HG02763 (cell line): ENCODE measurements at regions not wholly inside any gene's neighbourhood (a gene's known extent, or its start where the extent isn't known, plus 50 kb on each side); places are given as distances from the start of the nearest gene placed in this dataset.
"Not testable (repeated sequence)": the region's sequence is repeated elsewhere in the genome, so short reads cannot be mapped to it uniquely, and the experiment has no call there.

ENCODE experiments used
- ATAC-seq: cut with Tn5 transposase; IDR thresholded peaks from one replicate; pipeline ENCODE4 v1.9.1; 2021; ENCODE audit warnings: mild to moderate bottlenecking, moderate library complexity; ENCODE audit not compliant: unreplicated experiment

DNA sequence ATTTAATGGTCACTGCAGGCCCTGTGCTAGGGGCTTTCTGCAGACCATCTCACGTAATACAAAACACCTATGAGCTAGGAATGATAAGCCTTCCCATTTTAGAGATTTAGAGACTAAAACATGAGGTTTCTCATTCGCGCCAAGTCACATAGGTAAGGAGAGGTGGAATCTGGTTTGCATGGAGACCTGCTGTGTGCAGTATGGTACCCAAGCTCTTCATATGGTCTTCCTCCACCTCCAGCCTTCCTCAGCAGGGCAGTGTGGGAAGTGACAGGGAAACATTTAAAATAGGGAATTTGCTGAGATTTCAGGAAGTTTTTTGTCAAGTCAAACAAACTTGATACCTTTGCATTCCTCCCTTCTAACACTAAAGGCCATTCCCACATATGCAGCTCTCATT lies 337.6 kb downstream of the IL20RB start:
- ATAC-seq = no peak

DNA sequence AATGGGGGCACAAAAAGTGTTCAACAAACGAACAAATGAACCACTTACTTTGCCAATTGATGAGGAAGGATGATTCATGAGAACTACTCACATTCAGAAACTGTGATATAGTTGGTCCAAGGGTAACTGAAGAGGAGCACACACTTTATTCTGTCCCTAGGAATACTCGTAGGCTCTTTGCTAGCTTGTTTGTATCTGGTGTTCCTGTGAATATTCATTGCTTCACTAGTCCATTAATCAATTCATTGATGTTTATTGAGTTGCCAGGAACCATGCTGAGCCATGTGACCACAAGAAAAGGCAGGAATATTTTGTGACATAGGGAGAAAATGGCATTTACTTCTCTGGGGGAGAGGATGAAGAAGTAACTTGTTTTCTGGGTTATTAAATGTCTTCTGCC lies 338.3 kb downstream of the IL20RB start:
- no peak for ATAC-seq

DNA sequence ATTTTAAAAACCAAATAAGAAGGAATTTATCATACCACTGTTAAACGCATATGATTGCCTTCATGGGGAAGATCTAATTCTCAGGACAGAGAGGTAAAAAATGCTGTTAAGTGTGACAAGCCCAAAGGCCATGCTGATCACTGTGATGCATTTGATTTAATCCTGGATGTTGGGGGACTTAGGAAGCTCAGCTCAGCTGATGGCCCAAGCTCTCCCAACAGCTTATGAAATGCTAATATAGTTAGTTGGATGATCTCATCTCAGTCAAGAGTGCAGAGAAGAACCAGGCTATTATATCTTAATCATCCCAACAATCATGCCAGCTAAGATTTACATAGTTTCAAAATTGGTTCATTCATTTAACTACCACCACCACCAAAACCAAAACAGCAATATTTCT lies 340.0 kb downstream of the IL20RB start:
- no peak for ATAC-seq

DNA sequence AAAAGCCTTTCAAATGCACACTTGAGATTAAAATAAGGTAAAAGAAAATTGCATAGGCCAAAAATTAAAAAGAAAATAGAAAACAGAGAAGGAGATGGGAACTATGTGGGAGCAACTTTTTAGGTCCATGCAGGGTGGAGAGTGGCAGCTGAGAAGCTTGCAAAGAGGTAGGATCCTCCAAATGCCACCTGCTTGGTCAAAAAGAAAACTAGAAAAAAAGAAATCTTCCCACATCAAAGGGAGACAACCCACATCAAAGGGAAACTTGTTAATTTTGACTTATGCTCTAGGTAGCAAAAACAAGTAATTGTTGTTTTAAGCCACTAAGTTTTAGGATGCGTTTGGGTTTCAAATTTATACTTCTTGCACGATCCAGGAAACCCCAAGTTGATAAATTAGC lies 342.9 kb downstream of the IL20RB start:
- no peak for ATAC-seq

DNA sequence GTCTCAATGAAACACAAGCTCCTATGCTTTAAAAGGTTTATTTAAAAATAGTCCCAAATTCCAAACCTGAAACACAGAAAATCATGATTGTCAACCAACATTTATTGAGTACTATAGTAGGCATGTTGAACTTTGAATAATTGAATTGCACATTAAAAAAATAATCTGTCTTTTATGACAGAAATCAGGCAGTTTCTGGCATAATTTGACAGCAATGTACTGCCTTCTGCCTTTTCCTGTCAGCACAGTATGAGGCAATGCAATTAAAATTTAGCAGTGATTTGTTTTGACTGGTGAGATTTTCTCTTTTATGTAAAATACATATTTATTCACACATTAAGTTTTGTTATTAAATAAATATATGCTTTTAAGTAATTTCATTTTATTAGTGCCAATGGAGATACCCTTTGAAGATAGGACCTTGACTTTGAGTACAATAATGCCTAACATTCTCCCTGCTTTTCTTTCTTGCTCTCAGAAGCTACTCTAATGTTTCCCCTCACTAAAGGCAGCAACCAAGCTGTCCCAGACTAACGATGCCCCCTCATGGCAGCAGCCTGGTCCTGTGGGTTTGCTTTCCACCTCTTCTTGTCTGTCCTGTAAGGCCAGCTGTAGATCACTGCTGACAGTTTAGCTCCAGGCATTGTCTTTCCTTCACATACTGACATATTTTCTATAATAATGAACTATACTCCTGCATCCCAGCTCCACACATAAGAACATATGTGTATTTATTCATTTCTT lies 346.7 kb downstream of the IL20RB start:
- no peak for ATAC-seq

DNA sequence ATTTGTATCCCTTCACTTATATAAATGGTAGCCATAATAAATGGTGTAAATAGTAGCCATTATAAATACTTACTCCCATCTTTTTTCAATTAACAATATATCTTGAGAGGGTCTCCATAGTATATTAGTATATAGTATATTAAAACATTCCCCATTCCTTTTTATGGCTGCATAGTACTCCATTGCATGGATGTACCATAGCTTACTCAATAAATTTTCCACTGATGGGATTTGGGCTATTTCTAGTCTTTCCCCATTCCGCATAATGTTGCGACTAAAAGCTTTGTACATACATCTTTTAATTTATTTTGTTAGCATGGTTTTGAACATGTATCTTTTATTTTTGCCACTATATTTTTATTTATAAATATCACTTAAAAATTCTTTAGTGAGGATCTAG lies 366.3 kb downstream of the IL20RB start:
- ATAC-seq = no peak

DNA sequence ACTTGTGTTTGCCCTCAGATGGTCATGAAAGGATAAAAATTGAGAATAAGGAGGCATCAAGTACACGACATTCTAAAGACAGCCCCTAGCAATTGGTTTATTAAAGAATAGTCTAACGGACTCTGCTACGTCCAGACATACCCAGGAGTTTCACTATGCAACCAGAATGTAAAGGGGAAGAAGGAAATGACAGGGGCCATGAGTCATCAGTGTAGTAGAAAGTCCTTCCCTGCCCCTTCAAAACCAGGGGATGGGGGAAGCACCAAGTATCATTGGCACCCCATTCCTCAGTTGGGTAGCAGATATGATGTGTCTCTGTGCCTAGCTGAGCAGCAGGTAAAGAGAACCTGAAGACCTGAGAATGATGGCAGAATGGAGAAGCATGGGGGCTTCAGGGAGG lies 367.4 kb downstream of the IL20RB start:
- no peak for ATAC-seq

DNA sequence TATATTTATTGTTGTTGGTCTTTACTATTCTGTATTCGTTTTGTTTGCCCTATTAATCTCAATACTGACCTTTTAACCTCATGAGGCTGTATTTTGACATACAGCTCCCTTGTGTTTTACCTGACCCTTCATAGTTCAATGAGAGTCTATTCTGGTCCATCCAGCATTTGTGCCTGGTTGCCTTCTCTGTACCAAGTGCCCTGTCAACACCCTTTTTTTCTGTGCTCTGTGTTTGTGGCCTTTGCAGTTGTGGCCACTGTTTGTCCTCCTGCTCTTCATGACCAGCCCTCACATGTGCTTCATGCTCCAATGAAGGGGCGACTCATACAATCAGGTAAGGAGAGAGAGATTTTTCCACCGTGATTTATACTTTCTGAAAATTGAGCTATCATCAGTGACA lies 368.2 kb downstream of the IL20RB start:
- ATAC-seq = no peak

DNA sequence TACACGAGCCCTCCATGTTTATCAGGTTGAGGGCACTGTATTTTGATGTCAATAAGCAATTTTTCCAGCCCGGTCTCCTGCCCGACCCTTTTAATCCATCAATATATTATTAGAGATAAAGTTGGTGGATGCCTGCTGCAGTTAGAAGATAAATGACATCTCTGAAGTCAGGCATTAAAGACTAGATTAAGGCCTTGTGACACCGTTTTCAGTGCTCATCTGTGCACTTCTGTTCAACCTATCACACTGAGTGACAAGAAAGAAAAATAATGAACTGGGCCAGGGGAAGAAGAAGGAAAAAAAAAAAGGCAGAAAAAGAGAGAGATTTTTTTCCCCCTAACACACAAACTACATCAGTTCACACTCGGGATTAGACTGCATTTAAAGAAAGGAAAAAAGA lies 371.8 kb downstream of the IL20RB start:
- no peak for ATAC-seq

DNA sequence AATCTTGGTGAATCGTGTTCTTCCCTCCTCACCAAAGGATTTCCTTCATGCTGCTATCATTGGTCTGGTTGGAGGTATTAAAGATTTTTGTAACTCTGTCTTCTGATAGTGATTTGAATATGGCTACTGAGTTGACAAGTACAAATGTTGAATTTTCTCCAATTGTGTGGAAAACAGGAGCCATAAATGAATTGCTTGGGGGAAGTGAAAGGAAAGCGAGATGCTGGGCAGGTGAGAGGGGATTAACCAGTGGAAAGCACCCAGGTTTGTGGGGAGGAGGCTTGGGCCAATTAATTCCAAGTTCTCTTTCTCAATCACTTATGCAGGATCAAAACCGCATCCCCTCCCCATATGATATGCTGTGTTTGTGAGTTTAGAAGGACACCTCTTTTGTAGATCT lies 372.5 kb downstream of the IL20RB start:
- ATAC-seq = no peak

DNA sequence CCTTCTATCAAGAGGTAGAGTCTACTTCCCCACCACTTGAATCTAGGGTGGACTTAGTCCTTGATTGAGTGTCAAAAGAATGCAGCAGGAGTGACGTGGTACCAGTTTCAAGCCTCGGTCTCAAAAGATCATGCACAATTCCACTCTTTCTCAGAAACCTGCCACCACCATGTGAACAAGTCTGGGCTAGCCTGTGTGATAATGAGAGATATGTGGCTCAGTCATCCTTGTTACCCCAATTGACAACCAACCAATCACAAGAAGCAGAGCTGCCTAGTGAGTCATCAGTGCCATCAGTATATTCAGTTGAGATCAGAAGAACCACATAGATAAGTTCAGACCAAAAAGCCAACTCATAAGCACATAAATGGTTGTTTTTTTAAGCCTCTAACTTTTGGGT lies 374.5 kb downstream of the IL20RB start:
- no peak for ATAC-seq

DNA sequence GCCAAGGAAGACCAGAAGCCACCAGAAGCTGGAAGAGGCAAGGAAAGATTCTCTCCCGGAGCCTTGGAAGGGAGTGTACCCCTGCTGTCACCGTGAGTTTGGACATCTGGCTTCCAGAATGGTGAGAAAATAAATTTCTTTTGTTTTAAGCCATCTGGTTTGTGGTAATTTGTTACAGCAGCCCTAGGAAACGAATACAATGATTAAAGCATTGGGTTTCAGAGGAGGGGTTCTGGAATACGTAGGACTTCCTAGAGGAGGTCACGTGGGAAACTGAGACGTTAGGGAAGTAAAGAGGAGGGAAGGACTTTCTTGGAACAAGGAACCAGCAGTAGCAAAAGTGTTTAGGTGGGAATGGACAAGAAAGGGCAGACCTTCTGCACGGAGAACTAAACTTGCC lies 377.7 kb downstream of the IL20RB start:
- ATAC-seq = no peak

DNA sequence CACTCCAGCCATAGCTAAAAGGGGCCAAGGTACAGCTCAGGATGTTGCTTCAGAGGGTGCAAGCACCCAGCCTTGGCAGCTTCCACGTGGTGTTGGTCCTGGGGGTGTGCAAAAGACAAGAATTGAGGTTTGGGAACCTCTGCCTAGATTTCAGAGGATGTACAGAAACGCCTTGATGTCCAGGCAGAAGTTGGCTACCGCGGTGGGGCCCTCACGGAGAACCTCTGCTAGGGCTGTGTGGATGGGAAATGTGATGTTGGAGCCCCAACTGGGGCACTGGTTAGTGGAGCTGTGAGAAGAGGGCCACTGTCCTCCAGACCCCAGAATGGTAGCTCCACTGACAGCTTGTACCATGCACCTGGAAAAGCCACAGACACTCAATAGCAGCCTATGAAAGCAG lies 380.6 kb downstream of the IL20RB start:
- ATAC-seq = not testable (repeated sequence)

DNA sequence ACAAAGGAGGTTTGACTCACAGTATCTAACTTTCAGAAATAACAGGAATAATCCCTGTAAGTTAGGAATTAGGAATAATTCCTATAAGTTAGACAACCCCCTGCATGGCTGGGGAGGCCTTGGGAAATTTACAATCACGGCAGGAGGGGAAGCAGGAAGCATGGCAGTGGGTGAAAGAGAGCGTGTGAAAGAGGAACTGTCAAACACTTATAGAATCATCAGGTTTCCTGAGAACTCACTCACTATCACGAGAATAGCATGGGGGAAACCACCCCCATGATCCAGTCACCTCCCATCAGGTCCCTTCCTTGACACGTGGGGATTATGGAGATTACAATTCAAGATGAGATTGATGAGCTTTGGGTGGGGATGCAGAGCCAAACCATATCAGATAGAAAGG lies 385.5 kb downstream of the IL20RB start:
- no peak for ATAC-seq

DNA sequence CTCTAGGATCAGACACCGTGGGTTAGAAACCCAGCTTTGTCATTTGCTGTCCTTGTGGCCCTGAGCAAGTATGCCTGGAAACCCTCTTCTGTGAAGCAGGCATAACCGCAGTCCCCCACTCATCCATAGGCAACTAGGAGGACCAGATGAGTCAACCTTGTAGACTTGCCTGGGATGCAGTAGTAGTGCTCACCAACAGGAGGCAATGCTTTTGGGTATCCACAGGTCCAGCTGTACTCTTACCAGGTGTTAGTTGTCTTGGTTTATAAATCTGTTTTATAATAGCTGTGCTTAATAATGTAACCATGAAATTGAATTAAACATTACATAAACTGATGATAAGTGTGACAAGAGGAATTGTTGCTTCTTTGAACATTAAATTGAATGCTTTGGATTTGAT lies 389.3 kb downstream of the IL20RB start:
- ATAC-seq = no peak

DNA sequence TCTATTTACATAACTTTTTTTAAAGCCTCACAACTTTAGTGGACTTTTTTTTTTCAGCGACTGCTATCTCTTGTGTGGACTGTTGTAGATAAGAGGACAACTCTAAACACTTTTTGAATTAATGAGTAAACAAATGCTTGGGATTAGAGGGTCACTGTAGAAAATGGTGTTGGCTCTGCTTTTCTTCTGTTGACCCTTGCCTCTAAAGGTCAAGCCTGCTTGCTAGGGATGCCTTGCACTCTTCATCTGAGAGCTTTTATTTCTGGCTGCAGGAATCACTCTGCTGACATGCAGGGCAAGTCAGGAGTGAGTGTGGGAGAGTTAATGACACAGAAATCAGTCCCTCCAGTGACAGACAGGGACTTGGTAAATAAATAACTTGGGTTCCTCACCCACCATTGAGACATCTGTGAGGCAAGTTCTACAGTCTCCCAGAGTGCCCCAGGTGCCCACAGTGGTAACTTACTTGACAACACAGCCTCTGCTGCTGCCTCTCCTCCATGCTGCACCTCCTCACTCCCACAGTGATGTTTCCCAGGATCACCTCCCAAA lies 390.1 kb downstream of the IL20RB start:
- no peak for ATAC-seq

DNA sequence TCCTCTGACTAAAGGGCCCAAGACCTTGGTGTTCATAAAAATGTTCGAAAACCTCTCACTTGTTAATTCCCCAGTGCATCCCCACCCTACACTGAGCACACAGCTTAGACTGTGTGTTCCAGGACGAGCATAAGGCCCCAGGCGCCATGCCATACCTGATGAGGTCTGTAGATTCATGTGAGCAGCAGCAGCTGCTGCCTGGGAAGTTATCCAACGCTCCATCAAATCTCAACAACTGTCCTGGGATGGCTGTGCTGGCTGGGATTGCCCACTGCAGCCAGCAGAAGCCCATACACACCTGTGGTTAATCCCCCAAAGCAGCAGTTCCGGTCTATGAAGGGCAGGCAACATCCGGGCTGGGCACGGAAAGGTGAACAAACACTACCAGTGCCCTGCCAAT lies 391.2 kb downstream of the IL20RB start:
- ATAC-seq = no peak

DNA sequence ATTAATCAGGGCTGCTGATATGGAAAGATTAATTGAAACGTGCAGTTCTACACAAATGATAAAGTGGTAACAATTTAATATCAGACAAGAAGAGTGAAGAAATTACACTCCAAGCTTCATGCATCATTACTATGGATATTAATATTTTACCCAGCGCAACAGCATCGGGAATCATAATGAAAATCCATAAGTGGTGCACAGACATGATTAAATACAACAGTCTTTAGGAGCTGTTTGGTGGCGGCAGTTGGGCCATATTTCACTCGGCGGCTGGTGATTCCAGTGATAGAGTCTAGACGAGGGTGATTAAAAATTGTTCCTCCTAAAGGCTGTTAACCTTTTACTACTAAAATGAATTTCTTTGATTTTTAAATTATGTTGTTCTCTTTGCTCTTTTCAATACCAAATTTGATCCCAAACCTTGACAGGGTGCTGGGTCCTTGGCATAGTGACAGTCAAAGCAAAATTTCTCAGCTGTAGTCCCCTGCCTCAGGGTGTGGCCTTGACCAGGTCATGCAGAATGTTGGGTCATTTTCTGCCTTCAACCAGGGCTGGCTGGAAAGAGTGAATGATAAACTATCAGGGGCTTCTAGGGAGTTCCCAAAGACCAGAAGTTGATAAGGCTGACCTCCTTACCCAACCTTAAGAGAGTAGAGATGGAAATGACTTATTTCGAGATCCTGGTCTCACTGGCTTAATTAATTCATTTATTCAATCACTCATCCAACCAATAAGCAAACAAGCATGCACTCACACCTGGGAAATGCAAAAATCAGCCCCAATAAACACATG lies 392.0 kb downstream of the IL20RB start:
- no peak for ATAC-seq

DNA sequence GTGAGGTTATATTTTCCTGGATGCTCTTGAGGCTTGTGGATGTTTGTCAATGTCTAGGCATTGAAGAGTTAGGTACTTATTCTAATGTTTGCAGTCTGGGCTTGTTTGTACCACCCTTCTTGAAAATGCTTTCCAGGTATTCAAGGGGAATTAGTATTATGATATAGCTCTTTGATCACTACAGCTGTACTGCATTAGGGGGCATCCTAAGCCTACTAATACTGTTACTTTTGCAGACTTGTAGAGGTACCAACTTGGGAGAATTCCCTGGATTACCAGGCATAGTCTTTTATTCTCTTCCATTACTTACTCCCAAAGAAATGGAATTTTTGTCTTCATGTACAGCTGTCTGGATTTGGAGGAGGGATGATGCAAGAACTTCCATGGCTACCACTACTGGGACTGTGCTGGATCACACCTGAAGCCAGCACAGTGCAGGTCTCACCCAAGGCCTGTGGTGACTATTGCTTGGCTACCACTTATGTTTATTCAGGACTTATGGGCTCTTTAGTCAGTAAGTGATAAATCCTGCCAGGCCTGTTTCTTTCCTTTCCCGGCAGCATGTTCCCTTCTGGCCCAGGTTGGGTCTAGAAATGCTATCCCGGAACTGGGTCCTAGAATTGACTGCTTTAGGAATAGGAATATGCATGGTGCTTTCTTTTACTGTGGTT lies 402.9 kb downstream of the IL20RB start:
- no peak for ATAC-seq

DNA sequence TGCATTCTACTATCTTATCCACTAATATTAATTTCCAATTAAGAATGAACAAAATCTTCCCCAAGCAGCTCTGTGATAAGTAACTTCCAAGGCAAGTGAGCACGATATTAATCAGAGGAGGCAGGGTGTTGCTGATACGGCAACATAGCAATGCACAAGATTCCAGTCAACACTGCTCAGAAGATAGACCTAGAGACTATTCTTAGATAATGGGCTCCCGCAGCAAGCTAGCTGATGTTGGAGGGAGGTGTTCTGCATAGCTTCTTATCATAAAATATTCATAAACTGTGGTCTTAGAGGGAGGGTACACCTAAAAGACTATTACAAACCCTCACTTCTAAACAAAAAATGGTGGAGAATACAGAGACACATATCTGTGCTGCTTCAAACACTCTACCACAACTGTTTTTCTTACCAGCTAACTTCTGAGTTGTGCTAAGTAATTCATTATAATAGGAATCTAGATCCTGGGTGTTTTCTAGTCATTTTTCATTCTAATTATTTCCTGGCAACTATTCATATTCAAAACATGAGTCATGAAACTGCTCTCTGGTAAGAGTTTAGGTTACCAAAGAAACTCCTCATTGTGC lies 382.0 kb upstream of the SOX14 start:
- no peak for ATAC-seq

DNA sequence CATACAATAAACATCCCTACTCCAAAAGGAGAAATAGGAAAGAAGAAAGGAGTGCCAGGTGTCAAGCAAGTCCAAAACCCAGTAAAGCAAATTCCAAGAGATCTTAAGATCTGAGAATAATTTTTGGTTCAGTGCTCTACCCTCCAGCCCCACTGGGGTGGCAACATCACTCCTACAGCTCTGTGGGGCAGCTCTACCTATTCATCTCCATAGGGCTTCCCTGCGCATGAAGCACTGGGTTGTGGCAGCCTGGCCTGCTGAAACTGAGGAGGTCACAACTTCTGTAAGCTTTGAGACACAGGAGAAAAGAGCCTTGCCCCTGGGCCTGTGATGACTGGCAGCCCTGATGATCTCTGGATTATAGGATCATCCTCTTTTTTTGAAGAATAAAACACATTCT lies 378.2 kb upstream of the SOX14 start:
- ATAC-seq = no peak
